HG02678 (cell line): ENCODE measurements at regions not wholly inside any gene's neighbourhood (a gene's known extent, or its start where the extent isn't known, plus 50 kb on each side); places are given as distances from the start of the nearest gene placed in this dataset.
A peak's percentile ranks its signal among the peaks of the same experiment; 100 is the strongest.
"Not testable (repeated sequence)": the region's sequence is repeated elsewhere in the genome, so short reads cannot be mapped to it uniquely, and the experiment has no call there.

Source experiments
- ATAC-seq: cut with Tn5 transposase; IDR thresholded peaks from one replicate; pipeline ENCODE4 v1.9.1; 2021; ENCODE audit warnings: mild to moderate bottlenecking, moderate library complexity; ENCODE audit not compliant: unreplicated experiment

- ATAC-seq = peak; percentile 2
These were observed 253.3 kb upstream of the ADGRL2 start for GRCh38 chr1:81547261-81547911.

DNA sequence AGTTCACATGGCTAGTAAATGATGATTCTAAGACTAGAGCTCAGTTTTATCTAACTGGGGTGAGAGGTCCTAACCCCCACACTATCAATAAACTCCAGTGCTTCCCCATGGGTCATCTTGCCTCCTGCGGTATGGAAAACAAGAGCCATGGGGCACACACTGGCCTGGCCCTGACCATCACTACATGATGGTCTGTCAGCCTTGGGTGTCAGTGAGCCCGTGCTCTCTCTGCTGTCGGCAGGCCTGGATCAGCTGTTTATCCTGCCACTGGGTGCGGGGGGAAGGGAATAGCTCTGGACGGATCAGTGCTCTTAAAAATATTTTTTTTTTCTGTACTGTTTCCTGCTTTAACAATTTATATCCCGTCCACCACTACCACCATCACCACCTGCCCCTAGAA, 255.0 kb upstream of the ADGRL2 start:
- ATAC-seq = no peak

DNA sequence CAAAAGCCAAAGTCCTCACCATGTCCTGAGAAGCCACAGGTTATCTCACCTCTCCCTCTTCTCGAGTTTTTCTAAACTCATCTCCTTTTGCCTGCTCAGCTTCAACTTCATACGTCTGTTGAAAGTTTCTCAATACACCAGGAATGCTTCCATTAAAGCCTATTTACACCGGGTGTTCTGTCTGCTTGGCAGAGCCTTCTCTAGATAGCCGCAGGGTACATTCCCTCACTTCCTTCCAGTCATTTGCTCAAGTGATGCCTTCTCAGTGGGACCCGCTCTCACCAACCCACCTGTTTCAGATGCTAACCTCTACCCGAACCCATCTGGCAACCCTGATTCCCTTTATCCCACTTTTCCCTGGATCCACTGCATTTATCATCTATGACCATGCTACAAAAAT, 257.0 kb upstream of the ADGRL2 start:
- ATAC-seq = no peak

DNA sequence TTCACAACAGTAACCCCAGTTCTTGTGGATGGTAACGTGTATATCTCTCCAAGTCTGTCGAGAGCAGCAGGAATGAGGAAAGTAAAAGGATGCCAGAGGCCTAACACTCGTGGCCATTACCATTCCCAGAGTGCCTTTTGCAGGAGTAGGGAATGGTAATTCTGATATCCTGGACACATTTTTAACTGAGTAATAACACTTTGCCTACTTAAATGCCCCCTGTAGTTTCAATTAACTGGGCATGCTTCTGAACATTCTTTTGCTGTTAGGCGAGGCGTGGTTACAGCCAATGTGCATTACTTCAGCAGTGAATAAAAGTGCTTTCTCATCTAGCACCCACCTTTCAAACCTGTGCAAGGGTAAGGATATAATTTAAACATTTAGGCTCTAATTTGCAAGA, 258.5 kb upstream of the ADGRL2 start:
- no peak for ATAC-seq

DNA sequence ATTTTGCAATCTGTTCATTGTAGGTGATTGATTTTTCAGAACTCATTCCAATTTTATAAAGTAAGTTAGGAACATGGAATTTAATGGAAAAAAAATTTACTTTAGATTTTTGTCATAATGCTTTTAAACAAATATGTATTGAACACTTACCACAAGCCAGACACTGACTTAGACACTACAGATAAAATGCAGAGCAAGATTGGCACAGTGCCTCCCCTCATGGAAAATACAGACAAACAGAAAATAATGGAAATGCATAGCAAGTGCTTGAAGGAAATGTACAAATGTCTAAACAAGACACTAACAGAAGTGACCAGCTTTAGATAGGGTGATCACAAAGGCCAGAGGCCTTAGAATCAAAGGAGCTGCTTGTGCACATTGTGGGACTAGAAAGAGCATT, 260.5 kb upstream of the ADGRL2 start:
- ATAC-seq = no peak

- ATAC-seq = no peak
These were observed 271.7 kb upstream of the ADGRL2 start for GRCh38 chr1:81529014-81529413.

DNA sequence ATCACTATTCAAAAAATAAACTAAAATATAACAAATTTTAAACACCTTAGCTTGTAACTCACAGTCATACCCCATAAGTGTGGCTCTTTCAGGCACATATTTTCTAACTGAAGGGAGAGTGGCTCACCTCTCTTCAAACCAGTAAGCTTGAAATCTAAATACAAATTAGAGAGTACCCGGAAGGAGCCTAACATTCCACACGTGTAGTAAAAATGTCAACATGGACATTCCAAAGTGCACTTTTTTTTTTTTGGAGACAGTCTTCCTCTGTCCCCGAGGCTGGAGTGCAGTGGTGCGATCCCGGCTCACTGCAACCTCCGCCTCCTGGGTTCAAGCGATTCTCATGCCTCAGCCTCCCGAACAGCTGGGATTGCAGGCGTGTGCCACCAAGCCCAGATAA, 275.6 kb upstream of the ADGRL2 start:
- no peak for ATAC-seq

DNA sequence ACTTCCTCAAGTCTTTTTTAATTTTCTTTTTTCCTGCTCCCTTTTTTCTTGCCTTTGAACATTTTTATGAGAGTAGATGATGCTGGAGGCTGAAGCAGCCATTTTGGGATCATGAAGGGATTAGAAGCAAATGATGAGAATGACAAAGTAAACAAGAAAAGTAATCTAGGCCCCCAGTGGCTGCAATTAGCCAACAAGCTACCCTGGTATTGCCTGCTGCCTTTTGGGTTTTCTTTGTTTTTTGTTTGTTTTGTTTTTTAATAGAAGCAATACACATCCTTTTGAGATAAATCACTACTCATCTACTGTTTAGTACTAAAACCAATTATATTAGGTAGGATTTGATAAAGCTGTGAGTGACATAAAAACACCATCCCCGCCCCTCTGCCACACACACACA, 280.7 kb upstream of the ADGRL2 start:
- ATAC-seq = no peak

GRCh38 chr1:81517987-81518386, 282.7 kb upstream of the ADGRL2 start:
- no peak for ATAC-seq

DNA sequence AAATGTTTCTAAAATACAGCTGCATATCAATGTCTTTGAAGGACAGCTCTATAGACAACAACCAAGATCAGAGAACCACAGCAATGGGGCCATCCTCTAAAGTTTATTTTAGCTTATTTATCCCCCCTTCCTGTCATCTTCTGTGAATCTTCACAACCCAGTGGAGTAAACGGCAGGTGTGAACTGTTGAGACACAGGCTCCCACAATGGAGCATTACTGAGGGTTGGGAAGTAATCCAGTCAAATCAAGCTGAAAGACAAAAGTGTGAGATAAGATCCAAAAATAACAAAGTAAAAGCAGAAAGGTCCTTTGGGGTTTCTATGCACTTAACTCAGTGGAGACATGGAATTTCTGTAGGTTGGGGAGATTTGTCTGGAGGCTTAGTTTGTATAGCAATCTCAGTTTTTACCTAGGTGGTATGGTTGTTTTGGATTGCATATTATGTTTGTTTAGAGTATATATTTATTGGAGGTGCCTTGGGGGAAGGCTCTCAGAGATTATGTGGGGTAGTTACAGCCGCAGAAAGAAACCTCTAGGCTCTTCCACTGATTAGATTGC, 286.9 kb upstream of the ADGRL2 start:
- ATAC-seq = no peak

DNA sequence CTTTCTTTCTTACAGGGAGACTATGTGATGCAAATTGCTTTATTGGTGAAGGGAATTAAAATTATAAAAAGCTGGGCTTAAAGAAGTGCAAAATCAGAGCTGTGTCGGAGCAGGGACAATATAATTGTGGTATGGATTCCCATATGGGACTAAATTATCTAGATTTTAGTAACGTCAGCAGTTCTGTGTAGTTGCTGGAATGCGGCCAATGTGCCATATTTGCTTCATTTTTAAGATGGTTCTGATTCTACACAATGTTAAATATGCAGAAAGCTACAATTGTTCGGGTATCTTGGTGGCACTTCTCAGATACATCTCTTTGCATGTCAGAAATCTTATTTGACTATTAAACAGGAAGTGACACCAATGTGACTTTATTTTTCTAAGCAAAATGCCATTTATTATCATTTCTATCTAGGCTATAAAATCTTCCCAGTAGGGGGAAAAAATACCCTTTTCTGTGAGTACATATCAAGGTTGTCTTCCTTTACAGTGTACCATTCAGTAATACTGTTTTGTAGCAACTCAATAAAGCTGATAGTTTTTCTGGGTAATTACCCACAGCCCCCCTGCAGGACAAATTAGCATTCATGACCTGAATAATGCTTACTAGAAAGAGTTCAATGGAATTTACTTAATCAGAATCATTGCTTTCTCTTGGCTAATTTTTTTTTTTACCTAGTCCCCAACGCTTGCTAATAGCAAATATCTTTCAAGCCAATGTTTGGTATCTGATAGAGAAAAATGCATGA, 288.3 kb upstream of the ADGRL2 start:
- ATAC-seq = no peak

DNA sequence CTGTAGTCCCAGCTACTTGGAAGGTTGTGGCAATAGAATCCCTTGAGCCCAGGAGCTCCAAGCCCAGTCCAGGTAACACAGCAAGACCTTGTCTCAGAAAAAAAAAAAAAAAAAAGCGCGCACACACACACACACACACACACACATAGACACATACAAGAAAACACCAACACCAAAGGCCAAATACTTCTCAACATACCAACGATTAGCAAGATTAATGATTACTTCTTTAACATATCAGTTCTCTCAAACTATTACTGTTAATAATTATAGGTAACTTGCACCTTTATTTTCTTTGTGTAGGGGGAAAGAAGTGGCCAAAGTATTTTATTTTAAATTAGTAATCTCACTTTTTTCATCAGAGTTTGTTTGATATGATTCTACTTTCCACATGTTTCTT, 289.5 kb upstream of the ADGRL2 start:
- ATAC-seq = no peak

GRCh38 chr1:81510701-81511100, 290.0 kb upstream of the ADGRL2 start:
- no peak for ATAC-seq

DNA sequence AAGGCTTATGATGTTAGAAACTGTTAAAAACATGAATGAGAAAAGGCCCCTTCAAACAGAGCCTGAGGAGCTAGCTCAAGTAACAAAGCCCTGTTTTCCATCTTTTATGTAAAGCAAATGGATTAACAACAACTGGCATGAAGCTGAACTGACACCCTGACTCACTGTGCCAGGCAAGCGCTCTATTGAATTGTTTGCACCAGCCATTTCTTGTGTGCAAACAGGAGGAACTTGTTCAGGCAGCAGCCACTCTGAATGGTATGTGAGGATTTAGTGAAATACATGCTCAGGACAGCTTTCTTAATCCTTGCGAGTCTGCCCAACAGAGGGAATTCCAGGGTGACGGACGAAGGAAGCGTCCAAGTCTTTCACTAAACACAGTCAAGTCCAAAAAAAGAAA, 291.1 kb upstream of the ADGRL2 start:
- ATAC-seq = no peak

GRCh38 chr1:81506699-81507098, 294.0 kb upstream of the ADGRL2 start:
- no peak for ATAC-seq

DNA sequence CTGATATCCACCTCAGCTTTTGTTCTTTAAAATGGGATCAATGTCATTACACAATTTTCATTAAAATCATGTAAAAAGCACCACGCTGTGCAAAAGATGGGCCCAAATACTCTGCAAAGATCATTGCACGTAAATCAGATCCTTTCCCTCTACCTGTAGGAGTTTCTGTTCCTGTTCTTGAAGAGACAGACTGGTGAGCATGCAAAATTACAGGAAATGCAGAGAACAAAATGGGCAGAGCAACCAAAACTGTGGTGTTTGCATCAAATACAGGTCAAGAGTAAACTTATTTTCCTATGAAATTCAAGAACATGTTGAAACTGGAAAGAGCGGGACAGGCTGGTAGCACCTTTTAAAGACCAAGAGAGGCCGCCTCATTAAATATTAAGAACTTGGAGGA, 294.9 kb upstream of the ADGRL2 start:
- peak; percentile 95 for ATAC-seq

DNA sequence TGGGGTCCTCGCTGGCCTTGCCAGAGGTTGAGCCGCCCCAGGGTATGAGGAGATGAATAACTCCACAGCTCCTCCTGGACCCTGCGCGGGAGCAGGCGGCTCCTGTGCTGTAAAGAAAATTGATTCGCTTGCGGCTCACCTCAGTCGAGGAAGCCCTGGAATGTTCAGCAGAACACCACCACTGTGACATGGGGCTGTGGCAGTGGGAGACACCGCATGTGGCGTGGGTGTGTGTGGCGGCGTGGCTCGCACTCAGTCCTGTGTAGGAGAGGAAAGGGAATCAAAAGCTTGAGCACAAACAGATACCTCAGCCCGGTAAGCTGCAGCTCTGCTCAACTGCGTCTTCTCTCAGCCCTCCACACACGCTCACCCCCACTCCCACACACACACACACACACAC, 295.9 kb upstream of the ADGRL2 start:
- ATAC-seq = not testable (repeated sequence)

DNA sequence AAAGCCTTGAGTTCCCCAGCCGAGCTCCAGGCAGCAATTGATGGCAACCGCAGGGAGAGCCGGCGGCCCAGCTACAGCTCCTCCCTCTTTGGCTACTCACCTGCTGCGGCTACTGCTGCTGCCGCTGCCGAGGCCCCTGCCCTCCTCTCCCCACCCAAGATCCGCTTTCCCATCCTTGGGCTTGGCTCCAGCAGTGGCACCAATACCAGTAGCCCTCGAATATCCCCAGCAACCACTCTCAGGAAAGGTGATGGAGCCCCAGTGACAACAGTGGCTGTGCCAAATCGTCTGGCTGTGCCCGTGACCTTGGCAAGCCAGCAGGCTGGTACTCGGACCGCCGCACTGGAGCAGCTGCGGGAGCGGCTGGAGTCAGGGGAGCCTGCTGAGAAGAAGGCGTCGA, 298.0 kb upstream of the ADGRL2 start:
- not testable (repeated sequence) for ATAC-seq

DNA sequence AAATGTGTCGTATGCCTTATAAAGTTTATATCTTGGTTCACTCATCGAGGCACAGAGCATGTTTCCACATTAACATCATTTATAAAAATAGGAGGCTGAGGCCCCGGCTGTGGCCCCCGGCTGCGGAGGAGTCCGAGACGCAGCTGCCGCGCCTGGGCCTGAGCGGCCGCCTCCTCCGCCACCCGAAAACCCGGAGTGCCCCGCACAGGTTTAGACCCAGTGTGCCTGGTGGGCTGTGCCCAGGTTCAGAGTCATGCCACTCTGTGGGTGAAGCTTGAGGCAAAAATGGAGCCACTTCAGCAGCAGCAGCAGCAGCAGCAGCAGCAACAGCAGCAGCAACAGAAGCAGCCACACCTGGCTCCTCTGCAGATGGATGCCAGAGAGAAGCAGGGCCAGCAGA, 299.2 kb upstream of the ADGRL2 start:
- ATAC-seq = not testable (repeated sequence)

GRCh38 chr1:81499487-81499886, 301.2 kb upstream of the ADGRL2 start:
- ATAC-seq = no peak

DNA sequence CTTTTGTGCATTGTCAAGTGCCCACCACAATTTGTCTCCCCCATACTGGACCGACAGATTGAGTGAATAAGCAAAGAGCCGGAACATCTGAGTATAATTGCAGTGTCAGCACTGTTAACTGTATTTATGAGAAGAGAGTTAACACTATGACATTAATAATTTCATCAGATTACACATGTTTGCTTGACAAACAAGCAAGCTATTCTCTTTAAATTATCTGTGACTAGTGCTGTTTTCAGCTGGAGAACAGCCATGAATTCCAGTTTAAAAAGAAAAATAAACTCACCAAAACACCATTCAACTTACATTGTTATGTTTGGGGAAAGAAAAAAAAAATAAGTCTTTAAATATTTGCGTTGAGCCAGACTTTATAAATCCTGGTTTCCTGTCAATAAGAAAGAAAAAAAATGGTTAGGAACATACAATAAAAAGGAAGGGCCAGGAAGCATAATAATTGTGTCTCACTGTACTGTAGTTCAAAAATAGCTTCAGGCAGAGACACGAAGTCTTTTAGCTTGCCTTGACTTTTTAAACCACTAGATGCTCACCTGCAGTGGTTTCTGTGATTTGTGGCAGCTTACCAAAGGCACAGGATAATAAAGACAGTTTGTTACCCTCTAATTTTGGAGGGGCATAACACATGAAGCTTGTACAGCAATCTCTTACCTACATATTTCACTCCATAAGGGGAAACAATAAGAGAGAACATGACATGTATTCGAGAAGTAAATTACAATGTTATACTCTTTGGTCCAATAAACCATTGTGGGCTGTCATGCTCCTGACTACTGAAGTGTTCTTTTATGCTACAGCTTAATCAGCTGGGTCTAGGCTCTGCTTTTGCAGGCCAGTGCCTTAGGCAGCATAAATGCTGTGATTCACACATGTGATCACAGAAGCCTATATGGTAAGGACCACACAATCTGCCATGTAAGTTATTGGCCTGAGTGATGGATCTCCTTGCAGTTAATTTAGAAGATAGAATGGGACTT, 302.0 kb upstream of the ADGRL2 start:
- ATAC-seq = no peak
